ENCODE measurements at regions not wholly inside any gene's neighbourhood (a gene's known extent, or its start where the extent isn't known, plus 50 kb on each side); places are given as distances from the start of the nearest gene placed in this dataset.

GRCh38 chr2:43087413-43087812, 139.0 kb downstream of the ZFP36L2 start:
- no peak for ATAC-seq
- Histone ChIP-seq H3K27ac (peak overlapping the region; percentile 78 to 90 (median 86)), H3K27me3 (no peaks in the 10 kb centered on the region), H3K9me3 (peaks cover 0 to 6% (median 0%) of the 10 kb centered on the region in 3 donors), H3K4me3 (no peak overlapping the region), H3K36me3 (no peaks in the 10 kb centered on the region), H3K4me1 (peaks cover 50 to 51% of the 10 kb centered on the region in 2 donors)
- intact Hi-C loops (cut with DNase I; ENCODE audit: low total_unique reads) = loop anchor here (5.0 kb wide), 1 partner anchor 395 kb away; no protein-coding TSS in a partner anchor
- TF ChIP-seq CTCF (IDR thresholded peaks at IDR 0.05 in 4 of 5, conservative IDR thresholded peaks at IDR 0.05 in 1 of 5) (no peak), POLR2A (IDR thresholded peaks at IDR 0.05) (no peak)
- in situ Hi-C loops (cut with MboI; ENCODE audit: low sequenced_read_pairs in 4 of 4) = no loop called here
- no peak for DNase-seq

DNA sequence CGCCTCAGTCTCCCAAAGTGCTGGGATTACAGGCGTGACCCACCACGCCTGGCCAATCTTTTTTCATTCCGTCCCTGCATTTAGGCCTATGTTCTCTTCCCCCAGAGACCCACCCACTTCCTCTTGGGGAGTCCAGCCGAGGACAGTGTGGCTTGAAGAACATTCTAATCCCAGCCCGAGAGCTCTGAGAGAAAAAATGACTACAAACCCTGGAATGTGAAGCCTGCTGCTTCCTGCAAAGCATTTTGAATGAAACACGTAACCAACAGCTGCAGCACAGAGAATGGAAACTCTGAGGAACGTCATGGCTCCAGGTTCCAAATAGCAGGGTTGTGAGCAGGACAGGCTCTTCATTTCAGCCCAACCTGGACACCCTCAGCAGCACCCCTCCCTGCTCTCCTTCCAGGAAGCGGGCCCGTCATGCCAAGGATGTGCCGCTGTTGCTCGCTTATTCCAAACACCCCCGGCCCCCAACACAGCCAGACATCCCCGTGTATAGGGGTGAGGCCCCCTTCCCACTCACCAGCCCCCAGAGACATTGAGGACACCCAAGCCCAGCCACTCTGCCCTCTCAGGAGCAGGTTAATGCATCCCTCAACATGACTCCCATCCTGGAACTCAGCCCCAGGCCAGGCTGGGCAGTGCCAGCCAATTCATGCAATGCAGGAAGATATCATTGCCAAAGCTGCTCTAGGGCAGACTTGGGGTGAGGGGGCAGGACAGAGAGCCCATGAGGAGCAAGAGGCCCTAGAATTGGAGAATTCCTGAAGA, 139.8 kb downstream of the ZFP36L2 start:
- Histone ChIP-seq H3K4me3 (no peak overlapping the region), H3K4me1 (peaks cover 53 to 59% of the 10 kb centered on the region in 2 donors), H3K27ac (peak overlapping the region; percentile 78 to 90 (median 86)), H3K9me3 (peaks cover 0 to 6% (median 0%) of the 10 kb centered on the region in 3 donors), H3K27me3 (no peaks in the 10 kb centered on the region), H3K36me3 (no peaks in the 10 kb centered on the region)
- DNase-seq (peak; percentile 74 to 79), ATAC-seq (peak; percentile 76 to 86)
- no peak for TF ChIP-seq CTCF (IDR thresholded peaks at IDR 0.05 in 4 of 5, conservative IDR thresholded peaks at IDR 0.05 in 1 of 5)
- peak in 1 of 2 donors; percentile 42 for TF ChIP-seq POLR2A (IDR thresholded peaks at IDR 0.05)
- in situ Hi-C loops (cut with MboI; ENCODE audit: low sequenced_read_pairs in 4 of 4) (no loop called here), intact Hi-C loops (cut with DNase I; ENCODE audit: low total_unique reads) (loop anchor here (5.0 kb wide), 1 partner anchor 396 kb away; no protein-coding TSS in a partner anchor)

GRCh38 chr2:43085929-43086328, 140.5 kb downstream of the ZFP36L2 start:
- Histone ChIP-seq H3K4me1 (peaks cover 53 to 61% of the 10 kb centered on the region in 2 donors), H3K27ac (peak overlapping the region; percentile 78 to 90 (median 86)), H3K4me3 (no peak overlapping the region), H3K9me3 (peaks cover 0 to 3% (median 0%) of the 10 kb centered on the region in 3 donors), H3K27me3 (no peaks in the 10 kb centered on the region), H3K36me3 (no peaks in the 10 kb centered on the region)
- no peak for DNase-seq
- intact Hi-C loops (cut with DNase I; ENCODE audit: low total_unique reads) = loop anchor here (2.0 to 5.0 kb wide), 2 partner anchors 141 to 396 kb away; partner anchors contain the start of gene ZFP36L2
- TF ChIP-seq CTCF (IDR thresholded peaks at IDR 0.05 in 4 of 5, conservative IDR thresholded peaks at IDR 0.05 in 1 of 5) (no peak), POLR2A (IDR thresholded peaks at IDR 0.05) (no peak)
- peak in 1 of 2 donors; percentile 8 for ATAC-seq
- in situ Hi-C loops (cut with MboI; ENCODE audit: low sequenced_read_pairs in 4 of 4) = no loop called here

DNA sequence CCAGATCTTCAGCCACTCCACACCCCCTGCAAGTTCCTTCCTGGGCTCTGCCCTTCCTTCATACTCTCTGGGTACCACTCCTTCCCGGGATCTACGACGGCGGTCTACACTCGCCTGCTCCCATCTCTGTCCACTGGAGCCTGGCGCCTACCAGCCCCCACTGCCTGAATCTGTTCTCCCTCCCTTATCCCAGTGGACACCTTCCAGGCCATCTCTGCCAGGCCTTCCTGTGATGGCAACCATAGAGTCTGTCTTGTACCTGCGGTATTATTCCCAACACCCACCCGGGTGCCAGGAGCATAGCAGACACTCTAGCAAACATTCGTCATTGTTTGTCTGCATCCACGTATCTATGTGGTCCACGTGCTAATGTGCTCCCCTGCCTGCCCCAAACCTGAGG, 140.9 kb downstream of the ZFP36L2 start:
- in situ Hi-C loops (cut with MboI; ENCODE audit: low sequenced_read_pairs in 4 of 4) (no loop called here), intact Hi-C loops (cut with DNase I; ENCODE audit: low total_unique reads) (loop anchor here (2.0 to 5.0 kb wide), 2 partner anchors 141 to 397 kb away; partner anchors contain the start of gene ZFP36L2)
- peaks cover 53 to 61% of the 10 kb centered on the region in 2 donors for H3K4me1 ChIP-seq
- DNase-seq (no peak), ATAC-seq (no peak)
- peak overlapping the region; percentile 78 to 90 (median 86) for H3K27ac ChIP-seq
- H3K27me3 ChIP-seq = no peaks in the 10 kb centered on the region
- H3K36me3 ChIP-seq = no peaks in the 10 kb centered on the region
- no peak overlapping the region for H3K4me3 ChIP-seq
- no peaks in the 10 kb centered on the region for H3K9me3 ChIP-seq
- TF ChIP-seq CTCF (IDR thresholded peaks at IDR 0.05 in 4 of 5, conservative IDR thresholded peaks at IDR 0.05 in 1 of 5) = no peak
- no peak for TF ChIP-seq POLR2A (IDR thresholded peaks at IDR 0.05)

All from gastrocnemius medialis (tissue), 4 donors.